HG03135 (cell line): ENCODE measurements at regions not wholly inside any gene's neighbourhood (a gene's known extent, or its start where the extent isn't known, plus 50 kb on each side); places are given as distances from the start of the nearest gene placed in this dataset.
"Not testable (repeated sequence)": the region's sequence is repeated elsewhere in the genome, so short reads cannot be mapped to it uniquely, and the experiment has no call there.

Experiments used
- ATAC-seq: cut with Tn5 transposase; IDR thresholded peaks from one replicate; pipeline ENCODE4 v1.9.1; 2021; ENCODE audit warnings: mild to moderate bottlenecking, moderate library complexity; ENCODE audit not compliant: unreplicated experiment

- ATAC-seq = no peak
These were observed 482.4 kb upstream of the SGO1 start for GRCh38 chr3:20668411-20668810.

DNA sequence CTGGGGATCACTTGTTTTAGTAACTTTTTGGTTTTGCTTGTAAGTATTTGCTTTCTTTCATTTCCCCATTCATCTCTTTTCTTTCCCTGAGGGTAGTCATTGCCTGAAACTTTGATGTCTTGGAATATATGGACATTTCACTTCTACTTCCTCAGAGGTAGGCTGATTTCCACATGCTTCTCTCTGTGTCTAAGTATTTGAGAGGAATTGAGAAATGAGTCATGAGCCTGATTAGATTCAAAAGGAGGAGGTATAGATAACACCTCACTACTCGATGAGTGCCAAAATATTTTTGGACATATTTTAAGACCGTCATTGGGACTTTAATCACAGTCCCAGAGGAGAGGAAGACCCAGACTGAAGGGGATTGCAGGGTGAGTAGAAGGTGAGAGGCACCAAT lies 480.1 kb upstream of the SGO1 start:
- no peak for ATAC-seq

GRCh38 chr3:20658491-20658890 lies 472.5 kb upstream of the SGO1 start:
- no peak for ATAC-seq

- no peak for ATAC-seq
These were observed 471.6 kb upstream of the SGO1 start for GRCh38 chr3:20657560-20657959.

DNA sequence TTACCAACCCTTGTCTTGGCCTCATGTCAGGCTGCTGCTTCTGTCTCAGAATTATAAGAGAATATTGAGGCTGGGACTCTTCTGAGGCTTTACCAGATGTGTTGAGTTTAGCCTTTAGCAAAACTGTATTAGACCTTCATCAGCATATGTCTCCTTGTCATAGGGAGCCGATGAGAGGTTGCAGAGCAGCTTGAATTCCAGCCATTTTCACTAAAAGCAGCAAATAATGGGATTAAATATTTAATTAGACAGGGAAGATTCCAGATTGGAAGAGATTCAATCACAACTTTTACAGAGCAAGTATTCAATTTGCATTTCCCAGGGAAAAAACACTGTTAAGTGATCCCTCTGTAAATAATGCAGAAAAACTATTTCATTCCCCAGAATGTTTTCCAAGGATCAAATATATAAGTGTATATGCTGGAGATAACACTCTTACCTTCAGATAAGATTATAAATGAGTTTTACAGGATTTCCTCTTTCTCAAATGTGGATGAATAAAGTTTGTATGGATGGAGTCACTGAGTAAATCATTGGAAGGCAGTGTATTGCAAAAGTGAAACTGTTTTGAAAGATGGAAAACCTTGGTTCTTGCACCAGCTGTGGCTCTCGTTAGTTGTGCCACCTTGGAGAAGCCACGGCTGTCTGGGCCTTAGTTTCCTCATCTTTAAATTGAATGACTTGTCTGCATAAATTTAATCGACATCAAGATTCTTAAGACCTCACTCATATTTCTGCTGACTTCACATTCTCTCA lies 466.4 kb upstream of the SGO1 start:
- no peak for ATAC-seq

- no peak for ATAC-seq
These were observed 462.9 kb upstream of the SGO1 start for GRCh38 chr3:20648921-20649381.

GRCh38 chr3:20648294-20648693 lies 462.3 kb upstream of the SGO1 start:
- no peak for ATAC-seq

- ATAC-seq = no peak
These were observed 460.4 kb upstream of the SGO1 start for GRCh38 chr3:20646425-20646824.

- no peak for ATAC-seq
These were observed 459.3 kb upstream of the SGO1 start for GRCh38 chr3:20645340-20645739.

GRCh38 chr3:20637729-20638128 lies 451.7 kb upstream of the SGO1 start:
- ATAC-seq = no peak

DNA sequence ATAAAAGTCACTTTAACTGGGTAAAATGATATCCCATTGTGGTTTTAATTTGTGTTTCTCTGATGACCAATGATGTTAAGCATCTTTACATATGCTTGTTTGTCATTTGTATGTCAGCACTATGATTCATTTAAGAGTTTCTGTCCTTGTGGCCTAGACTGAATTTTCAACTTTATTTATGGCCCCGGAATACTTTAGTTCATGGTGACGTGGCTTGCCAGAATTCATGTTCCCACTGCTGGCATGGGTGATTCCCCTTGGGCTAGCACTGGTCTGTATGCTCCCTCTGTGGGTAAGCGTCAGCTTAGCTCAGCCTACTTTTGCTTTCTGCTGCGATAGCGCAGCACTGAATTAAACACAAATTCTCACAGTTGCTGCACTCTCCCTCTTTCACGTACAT lies 436.3 kb upstream of the SGO1 start:
- ATAC-seq = no peak

GRCh38 chr3:20618621-20619020 lies 432.6 kb upstream of the SGO1 start:
- ATAC-seq = not testable (repeated sequence)

DNA sequence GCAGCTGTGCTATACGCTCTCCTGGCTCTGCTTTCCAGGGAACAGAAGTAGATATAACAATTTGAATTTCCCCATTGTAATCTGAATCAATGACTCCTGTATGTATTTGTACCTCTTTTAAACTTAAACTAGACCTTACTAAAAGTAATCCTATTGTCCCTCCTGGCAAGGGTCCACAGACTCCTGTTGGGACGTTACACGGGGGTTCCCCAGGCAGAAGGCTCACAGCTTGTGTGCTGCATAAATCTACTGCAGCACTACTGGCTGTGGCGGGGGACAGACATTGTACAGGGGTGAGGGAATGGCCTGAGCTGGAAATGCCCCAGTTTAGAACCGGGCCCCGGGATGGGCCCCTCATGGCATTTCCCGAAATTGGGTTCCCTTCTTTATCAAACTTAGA lies 432.2 kb upstream of the SGO1 start:
- ATAC-seq = not testable (repeated sequence)

DNA sequence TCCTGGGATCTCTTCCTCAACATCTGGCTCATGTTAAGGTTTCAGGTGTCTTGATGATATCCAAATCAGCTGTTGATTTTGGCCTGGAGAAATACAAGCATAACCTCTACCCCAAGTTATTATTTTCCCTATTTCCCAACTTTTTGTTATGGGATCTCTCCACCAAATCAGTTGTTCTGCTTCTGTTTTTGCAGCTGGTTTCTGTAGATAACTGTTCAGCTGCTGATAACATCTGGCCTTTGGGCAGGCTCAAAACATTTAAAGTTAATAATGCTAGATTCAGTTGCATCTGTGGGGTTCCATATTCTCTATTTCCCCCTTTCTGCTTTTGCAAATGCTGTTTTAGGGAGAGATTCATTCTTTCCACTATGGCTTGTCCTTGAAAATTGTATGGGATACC lies 430.0 kb upstream of the SGO1 start:
- not testable (repeated sequence) for ATAC-seq

DNA sequence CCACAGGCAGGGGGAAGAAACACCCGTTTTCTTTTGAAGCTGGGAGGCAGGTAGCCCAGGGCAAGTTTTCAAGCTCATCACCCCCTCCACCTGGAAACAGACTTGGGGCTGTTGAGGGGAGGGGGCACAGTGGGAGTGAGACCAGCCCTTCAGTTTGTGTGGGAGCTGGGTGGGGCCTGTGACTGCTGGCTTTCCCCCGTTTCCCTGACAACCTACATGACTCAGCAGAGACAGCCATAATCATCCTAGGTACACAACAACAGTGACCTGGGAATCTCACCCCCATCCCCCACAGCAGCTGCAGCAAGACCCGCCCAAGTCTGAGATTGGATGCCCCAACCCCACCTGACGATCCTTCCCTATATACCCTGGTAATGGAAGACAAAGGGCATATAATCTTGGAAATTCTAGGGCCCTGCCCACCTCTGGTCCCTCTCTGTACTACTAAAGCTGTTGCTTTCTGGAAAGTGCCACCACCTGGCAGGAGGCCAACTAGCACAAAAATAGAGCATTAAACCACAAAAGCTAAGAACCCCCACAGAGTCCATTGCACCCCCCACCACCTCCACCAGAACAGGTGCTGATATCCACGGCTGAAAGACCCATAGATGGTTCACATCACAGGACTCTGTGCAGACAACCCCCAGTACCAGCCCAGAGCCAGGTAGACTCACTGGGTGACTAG lies 422.2 kb upstream of the SGO1 start:
- ATAC-seq = no peak

GRCh38 chr3:20604659-20605058 lies 418.7 kb upstream of the SGO1 start:
- ATAC-seq = no peak

- ATAC-seq = no peak
These were observed 403.3 kb upstream of the SGO1 start for GRCh38 chr3:20589275-20589674.

- no peak for ATAC-seq
These were observed 402.8 kb upstream of the SGO1 start for GRCh38 chr3:20588781-20589180.

- no peak for ATAC-seq
These were observed 397.6 kb upstream of the SGO1 start for GRCh38 chr3:20583648-20584047.

DNA sequence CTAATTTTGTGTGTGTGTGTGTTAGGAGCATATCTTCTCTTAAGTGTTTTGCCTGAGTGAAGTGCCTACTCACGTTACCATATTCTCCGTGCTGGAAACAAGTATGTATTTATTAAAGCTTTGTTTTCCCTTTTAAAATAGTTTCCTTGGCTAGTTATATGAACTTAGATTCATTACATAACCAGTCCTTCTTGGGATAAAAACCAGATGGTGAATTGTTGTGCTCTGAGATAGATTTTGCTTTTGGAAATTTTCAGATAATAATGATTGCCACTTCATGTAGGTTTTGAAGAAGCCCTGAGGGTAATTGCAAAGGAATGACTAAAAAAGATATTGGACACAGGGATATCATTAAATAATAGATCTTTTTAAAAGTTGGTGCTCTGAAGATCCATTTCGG lies 390.2 kb upstream of the SGO1 start:
- ATAC-seq = no peak

DNA sequence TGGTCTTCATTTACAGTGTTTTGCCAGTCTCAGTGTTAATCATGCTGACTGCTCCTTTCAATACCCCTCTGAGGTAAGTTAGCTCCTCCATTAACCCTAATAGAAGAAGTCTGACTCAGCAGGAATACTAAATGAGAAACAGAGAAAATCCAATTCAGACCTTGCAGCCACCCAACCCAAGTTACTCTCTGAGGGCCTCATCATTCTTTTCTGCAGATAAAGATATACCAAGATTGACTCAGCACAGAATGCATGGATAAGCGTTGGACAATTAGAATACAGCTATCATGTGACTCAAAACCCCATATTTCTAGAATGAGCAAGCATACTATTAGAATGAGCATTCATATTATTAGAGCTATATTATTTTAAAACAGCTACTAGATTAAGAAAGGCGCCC lies 389.1 kb upstream of the SGO1 start:
- ATAC-seq = no peak

- no peak for ATAC-seq
These were observed 388.7 kb upstream of the SGO1 start for GRCh38 chr3:20574746-20575145.

- ATAC-seq = no peak
These were observed 387.2 kb upstream of the SGO1 start for GRCh38 chr3:20573175-20573574.
